Lower leg skin (tissue), 4 donors: ENCODE measurements at regions not wholly inside any gene's neighbourhood (a gene's known extent, or its start where the extent isn't known, plus 50 kb on each side); places are given as distances from the start of the nearest gene placed in this dataset.

Experiments
- DNase-seq, 2 donors: peaks; one replicate each; pipeline ENCODE4 v3.0.0-alpha.2; 2019; ENCODE audit warnings: low spot score in 2 of 2
- H3K4me3 ChIP-seq: fragments of 200-600 bp; sonication (generic); 2 replicates; pipeline ENCODE4 v1.5.1; 2017; ENCODE audit warnings: mild to moderate bottlenecking, low read depth; ENCODE audit not compliant: poor library complexity, severe bottlenecking
- POLR2A ChIP-seq, 2 donors: fragments of 450-650 bp; IDR thresholded peaks; one replicate each; pipeline ENCODE4 v1.6.1; 2016 to 2017; ENCODE audit warnings: antibody characterized with exemption in 2 of 2, mild to moderate bottlenecking in 1 of 2, moderate library complexity in 1 of 2
- WGBS, 2 donors: methylation state at CpG; one replicate each; pipeline ENCODE4 v1.1.5; 2018; 5-methylcytosine and 5-hydroxymethylcytosine counted together
- intact Hi-C: fragments of 100-400 bp; cut with DNase I; formaldehyde crosslinking; loops from one replicate; pipeline ENCODE4 v1.15.0; 2023; ENCODE audit warnings: low total_unique reads
- TF ChIP-seq, protein P1 (sequence below), 3 donors: fragments of 450-650 bp; IDR thresholded peaks; one replicate each; pipeline ENCODE4 v1.5.1; 2016; ENCODE audit warnings: antibody characterized with exemption in 3 of 3, mild to moderate bottlenecking in 3 of 3, moderate library complexity in 2 of 3

DNA sequence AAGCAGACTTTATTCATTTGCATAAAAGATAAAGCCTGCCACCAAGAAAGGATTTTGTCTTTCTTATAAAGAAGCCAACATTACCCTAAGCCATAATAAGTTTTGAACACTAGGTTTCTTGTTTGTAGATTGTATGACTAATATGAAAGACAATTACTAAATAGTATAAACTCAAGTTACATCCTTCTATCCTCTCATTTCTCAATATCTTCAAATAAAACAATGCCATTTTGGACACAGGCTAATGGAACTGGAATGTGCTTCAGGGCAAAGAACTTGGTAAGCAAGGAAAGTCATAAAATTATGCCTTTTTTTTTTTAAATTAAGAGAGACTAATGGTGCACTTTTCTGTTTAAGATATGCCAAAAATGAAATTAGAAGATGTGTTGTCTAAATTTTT, 137.7 kb downstream of the DKK1 start:
- DNase-seq, result no peak
- intact Hi-C loops, result no loop called here
- no peak overlapping the region for H3K4me3 ChIP-seq
- TF ChIP-seq, protein P1, sequence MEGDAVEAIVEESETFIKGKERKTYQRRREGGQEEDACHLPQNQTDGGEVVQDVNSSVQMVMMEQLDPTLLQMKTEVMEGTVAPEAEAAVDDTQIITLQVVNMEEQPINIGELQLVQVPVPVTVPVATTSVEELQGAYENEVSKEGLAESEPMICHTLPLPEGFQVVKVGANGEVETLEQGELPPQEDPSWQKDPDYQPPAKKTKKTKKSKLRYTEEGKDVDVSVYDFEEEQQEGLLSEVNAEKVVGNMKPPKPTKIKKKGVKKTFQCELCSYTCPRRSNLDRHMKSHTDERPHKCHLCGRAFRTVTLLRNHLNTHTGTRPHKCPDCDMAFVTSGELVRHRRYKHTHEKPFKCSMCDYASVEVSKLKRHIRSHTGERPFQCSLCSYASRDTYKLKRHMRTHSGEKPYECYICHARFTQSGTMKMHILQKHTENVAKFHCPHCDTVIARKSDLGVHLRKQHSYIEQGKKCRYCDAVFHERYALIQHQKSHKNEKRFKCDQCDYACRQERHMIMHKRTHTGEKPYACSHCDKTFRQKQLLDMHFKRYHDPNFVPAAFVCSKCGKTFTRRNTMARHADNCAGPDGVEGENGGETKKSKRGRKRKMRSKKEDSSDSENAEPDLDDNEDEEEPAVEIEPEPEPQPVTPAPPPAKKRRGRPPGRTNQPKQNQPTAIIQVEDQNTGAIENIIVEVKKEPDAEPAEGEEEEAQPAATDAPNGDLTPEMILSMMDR (IDR thresholded peaks at IDR 0.05), result no peak
- TF ChIP-seq POLR2A (IDR thresholded peaks at IDR 0.05), result no peak

DNA sequence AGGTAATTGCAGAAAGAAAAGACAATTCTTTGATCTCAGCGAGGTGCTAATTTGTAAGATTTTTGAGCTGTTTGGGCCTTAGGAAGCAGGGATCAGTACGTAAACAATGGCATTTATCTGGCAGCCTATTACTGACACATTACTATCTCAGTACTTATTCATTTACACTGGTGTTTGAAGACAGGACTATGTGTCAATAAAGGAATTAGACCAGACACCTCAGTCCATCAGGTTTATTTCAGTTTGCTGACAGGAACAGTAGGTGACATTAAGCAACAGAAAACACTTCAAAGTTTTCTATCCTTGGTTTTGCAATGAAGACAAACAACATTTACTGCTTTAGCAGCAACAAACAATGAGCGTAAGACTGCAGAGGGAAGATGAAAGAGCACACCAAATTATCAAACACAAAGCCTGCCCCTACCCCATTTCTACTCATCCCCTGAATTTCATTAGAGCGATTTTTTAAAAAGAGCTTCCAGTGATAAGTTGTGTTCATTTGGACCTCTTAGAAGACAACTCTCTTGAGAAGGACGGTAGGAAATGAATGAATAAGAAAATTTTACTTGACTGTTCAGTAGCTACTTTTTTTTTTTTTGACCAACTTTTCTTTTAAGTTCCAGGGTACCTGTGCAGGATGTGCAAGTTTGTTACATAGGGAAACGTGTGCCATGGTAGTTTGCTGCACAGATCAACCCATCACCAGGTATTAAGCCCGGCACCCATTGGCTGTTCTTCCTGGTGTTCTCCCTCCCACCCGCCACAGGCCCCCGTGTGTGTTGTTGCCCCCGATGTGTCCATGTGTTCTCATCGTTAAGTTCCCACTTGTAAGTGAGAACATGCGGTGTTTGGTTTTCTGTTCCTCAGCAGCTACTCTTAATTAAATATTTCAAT, 138.8 kb downstream of the DKK1 start:
- H3K4me3 ChIP-seq, result no peak overlapping the region
- DNase-seq, result no peak
- WGBS, 2 donors, result 77% methylated on average over 12 of the region's 12 CpGs
- intact Hi-C loops, result no loop called here
- TF ChIP-seq, protein P1 (IDR thresholded peaks at IDR 0.05), result no peak
- TF ChIP-seq POLR2A (IDR thresholded peaks at IDR 0.05), result no peak

DNA sequence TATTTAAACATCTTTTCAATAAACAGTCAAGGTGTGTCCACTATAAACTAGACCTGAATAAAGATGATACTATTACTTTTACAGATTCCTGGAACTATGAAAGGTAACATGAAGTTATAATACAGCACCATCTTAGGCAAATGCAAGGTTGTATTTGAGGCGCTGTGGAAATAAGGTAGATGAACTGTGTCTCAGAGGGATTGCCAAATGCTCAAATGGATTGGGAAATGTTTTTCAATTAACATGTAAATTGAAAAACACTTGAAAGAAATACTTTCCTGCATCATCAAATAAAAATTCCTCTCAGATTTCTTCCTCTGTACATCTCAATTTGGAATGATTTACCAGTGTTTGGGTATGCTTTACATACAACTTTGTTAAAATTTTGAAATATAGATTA, 139.4 kb downstream of the DKK1 start:
- no peak overlapping the region for H3K4me3 ChIP-seq
- TF ChIP-seq, protein P1 (IDR thresholded peaks at IDR 0.05), result no peak
- no peak for TF ChIP-seq POLR2A (IDR thresholded peaks at IDR 0.05)
- DNase-seq, result no peak
- intact Hi-C loops, result no loop called here
- 80 to 86% methylated on average over 1 of the region's 1 CpG for WGBS, 2 donors

DNA sequence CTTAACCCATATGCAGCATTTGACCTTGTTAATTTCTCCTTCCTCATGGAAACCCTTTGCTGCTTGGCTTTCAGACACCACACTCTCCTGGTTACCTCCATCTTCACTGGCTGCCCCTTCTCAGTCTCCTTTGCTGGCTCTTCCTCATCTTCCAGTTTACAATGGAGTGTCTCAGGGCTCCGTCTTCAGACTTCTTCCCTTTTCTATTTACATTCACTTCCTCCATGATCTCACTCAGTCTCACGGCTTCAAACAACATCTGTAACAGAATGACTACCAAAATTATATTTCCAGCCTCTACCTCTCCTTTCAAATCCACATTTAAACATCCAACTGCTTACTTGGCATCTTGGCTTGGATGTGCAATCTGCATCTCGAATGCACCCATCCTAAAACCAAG, 140.4 kb downstream of the DKK1 start:
- no peak overlapping the region for H3K4me3 ChIP-seq
- TF ChIP-seq POLR2A (IDR thresholded peaks at IDR 0.05), result no peak
- TF ChIP-seq, protein P1 (IDR thresholded peaks at IDR 0.05), result no peak
- intact Hi-C loops, result no loop called here
- 77 to 82% methylated on average over 3 of the region's 3 CpGs for WGBS, 2 donors
- no peak for DNase-seq

DNA sequence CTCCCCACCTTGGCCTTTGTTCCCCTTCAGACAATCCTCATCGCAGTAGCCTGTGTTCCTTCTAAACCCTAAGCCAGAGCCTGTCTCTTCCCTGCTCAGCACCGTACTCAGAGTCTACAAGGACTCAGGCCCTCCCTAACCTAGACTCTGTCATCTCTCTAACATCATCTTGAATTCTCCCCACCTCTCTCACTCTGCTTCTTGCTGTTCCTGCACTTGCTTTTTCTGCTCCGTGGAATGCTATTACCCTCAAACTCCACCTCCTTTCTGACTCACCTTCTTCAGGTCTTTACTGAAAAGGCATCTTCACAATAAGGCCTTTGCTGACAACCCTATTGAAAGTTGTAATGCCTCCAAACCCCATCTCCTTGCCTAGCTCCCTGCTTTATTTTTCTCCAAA, 141.0 kb downstream of the DKK1 start:
- no peak for DNase-seq
- intact Hi-C loops, result no loop called here
- no peak overlapping the region for H3K4me3 ChIP-seq
- TF ChIP-seq POLR2A (IDR thresholded peaks at IDR 0.05), result no peak
- TF ChIP-seq, protein P1 (IDR thresholded peaks at IDR 0.05), result no peak
- 65 to 70% methylated on average over 3 of the region's 3 CpGs for WGBS, 2 donors

DNA sequence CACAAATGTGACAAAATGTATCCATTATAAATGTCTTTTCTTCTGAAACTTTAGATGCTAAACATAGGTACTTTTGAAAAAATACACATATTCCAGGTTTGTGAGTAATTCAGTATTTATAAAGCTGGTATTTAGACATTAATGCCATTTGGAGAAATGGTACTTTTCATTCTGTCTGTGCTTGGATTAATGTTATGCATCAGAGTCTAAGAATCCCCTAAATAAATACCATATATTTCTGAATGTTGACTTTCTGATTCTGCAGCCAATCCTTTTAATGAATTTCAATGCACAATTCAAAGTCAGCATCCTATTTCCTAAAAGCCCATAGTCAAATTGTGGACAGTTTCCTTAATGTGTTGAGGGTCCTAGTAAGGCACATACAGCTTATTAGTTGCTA, 145.0 kb downstream of the DKK1 start:
- no peak overlapping the region for H3K4me3 ChIP-seq
- no peak for DNase-seq
- intact Hi-C loops, result no loop called here
- TF ChIP-seq POLR2A (IDR thresholded peaks at IDR 0.05), result no peak
- TF ChIP-seq, protein P1 (IDR thresholded peaks at IDR 0.05), result no peak
